ENCODE measurements at regions not wholly inside any gene's neighbourhood (a gene's known extent, or its start where the extent isn't known, plus 50 kb on each side); places are given as distances from the start of the nearest gene placed in this dataset.
"Not testable (repeated sequence)": the region's sequence is repeated elsewhere in the genome, so short reads cannot be mapped to it uniquely, and the experiment has no call there.

GRCh38 chr10:78584681-78585080 lies 484.1 kb upstream of the ZMIZ1 start:
- DNase-seq (ENCODE audit: low spot score) = no peak

GRCh38 chr10:78585952-78586351 lies 482.8 kb upstream of the ZMIZ1 start:
- DNase-seq (ENCODE audit: low spot score) = no peak

- DNase-seq (ENCODE audit: low spot score) = no peak
These were observed 480.5 kb upstream of the ZMIZ1 start for GRCh38 chr10:78588194-78588811.

GRCh38 chr10:78589687-78590086 lies 479.1 kb upstream of the ZMIZ1 start:
- no peak for DNase-seq (ENCODE audit: low spot score)

GRCh38 chr10:78591066-78591465 lies 477.7 kb upstream of the ZMIZ1 start:
- no peak for DNase-seq (ENCODE audit: low spot score)

GRCh38 chr10:78594559-78595268 lies 474.1 kb upstream of the ZMIZ1 start:
- DNase-seq (ENCODE audit: low spot score) = no peak

GRCh38 chr10:78595269-78595619 lies 473.5 kb upstream of the ZMIZ1 start:
- DNase-seq (ENCODE audit: low spot score) = no peak

- no peak for DNase-seq (ENCODE audit: low spot score)
These were observed 472.2 kb upstream of the ZMIZ1 start for GRCh38 chr10:78596556-78596955.

GRCh38 chr10:78597796-78598555 lies 470.8 kb upstream of the ZMIZ1 start:
- no peak for DNase-seq (ENCODE audit: low spot score)

- DNase-seq (ENCODE audit: low spot score) = no peak
These were observed 469.5 kb upstream of the ZMIZ1 start for GRCh38 chr10:78599122-78599853.

- DNase-seq (ENCODE audit: low spot score) = no peak
These were observed 468.6 kb upstream of the ZMIZ1 start for GRCh38 chr10:78600121-78600665.

GRCh38 chr10:78600740-78601139 lies 468.0 kb upstream of the ZMIZ1 start:
- no peak for DNase-seq (ENCODE audit: low spot score)

GRCh38 chr10:78602201-78602932 lies 466.4 kb upstream of the ZMIZ1 start:
- no peak for DNase-seq (ENCODE audit: low spot score)

- DNase-seq (ENCODE audit: low spot score) = no peak
These were observed 464.5 kb upstream of the ZMIZ1 start for GRCh38 chr10:78604286-78604685.

GRCh38 chr10:78604721-78605120 lies 464.0 kb upstream of the ZMIZ1 start:
- no peak for DNase-seq (ENCODE audit: low spot score)

GRCh38 chr10:78605800-78606350 lies 462.9 kb upstream of the ZMIZ1 start:
- peak; percentile 51 for DNase-seq (ENCODE audit: low spot score)

GRCh38 chr10:78606766-78607165 lies 462.0 kb upstream of the ZMIZ1 start:
- not testable (repeated sequence) for DNase-seq (ENCODE audit: low spot score)

- DNase-seq (ENCODE audit: low spot score) = no peak
These were observed 458.8 kb upstream of the ZMIZ1 start for GRCh38 chr10:78609976-78610375.

- no peak for DNase-seq (ENCODE audit: low spot score)
These were observed 455.6 kb upstream of the ZMIZ1 start for GRCh38 chr10:78613132-78613531.

- DNase-seq (ENCODE audit: low spot score) = no peak
These were observed 454.5 kb upstream of the ZMIZ1 start for GRCh38 chr10:78614267-78614666.

- DNase-seq (ENCODE audit: low spot score) = no peak
These were observed 454.0 kb upstream of the ZMIZ1 start for GRCh38 chr10:78614744-78615143.

Measured in A172 (cell line).